Thyroid gland (tissue), 4 donors: ENCODE measurements at regions not wholly inside any gene's neighbourhood (a gene's known extent, or its start where the extent isn't known, plus 50 kb on each side); places are given as distances from the start of the nearest gene placed in this dataset.

Experiments used
- POLR2A ChIP-seq, 2 donors: fragments of 450-650 bp; IDR thresholded peaks; one replicate each; pipeline ENCODE4 v1.6.1; 2017; ENCODE audit warnings: antibody characterized with exemption in 2 of 2, mild to moderate bottlenecking in 2 of 2, moderate library complexity in 1 of 2
- TF ChIP-seq, protein P1 (sequence below), 6 experiments: fragments of 200-600 bp in 3 of 6; fragments of 450-650 bp in 3 of 6; sonication (generic) in 3 of 6; IDR thresholded peaks; one replicate each; pipeline ENCODE4 v1.5.1; 2016 to 2019; ENCODE audit warnings: antibody characterized with exemption in 6 of 6, mild to moderate bottlenecking in 2 of 6, inconsistent platforms in 1 of 6, moderate library complexity in 1 of 6

DNA sequence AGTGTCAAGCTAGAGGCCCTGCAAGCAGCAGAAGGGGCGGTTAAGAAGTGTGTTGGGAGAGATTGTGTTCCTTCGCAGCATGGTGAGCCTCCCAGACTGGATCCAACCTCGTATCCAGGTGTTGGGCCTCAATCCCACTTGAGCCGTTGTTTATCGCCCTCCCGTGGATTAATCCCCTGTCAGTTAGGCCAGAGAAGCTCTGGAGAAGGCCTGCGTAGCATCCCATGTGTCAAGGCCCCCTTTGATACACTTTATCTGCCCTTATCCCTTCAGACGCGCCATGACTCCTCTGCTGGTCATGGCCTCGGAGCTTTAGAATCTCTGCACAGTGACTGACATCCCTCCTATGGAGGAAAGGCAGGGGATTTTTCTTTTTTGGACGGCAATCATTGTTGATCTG is 181.0 kb downstream of the ZFP64 start:
- TF ChIP-seq, protein P1, sequence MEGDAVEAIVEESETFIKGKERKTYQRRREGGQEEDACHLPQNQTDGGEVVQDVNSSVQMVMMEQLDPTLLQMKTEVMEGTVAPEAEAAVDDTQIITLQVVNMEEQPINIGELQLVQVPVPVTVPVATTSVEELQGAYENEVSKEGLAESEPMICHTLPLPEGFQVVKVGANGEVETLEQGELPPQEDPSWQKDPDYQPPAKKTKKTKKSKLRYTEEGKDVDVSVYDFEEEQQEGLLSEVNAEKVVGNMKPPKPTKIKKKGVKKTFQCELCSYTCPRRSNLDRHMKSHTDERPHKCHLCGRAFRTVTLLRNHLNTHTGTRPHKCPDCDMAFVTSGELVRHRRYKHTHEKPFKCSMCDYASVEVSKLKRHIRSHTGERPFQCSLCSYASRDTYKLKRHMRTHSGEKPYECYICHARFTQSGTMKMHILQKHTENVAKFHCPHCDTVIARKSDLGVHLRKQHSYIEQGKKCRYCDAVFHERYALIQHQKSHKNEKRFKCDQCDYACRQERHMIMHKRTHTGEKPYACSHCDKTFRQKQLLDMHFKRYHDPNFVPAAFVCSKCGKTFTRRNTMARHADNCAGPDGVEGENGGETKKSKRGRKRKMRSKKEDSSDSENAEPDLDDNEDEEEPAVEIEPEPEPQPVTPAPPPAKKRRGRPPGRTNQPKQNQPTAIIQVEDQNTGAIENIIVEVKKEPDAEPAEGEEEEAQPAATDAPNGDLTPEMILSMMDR (IDR thresholded peaks at IDR 0.05): no peak
- no peak for TF ChIP-seq POLR2A (IDR thresholded peaks at IDR 0.05)
